ENCODE measurements at regions not wholly inside any gene's neighbourhood (a gene's known extent, or its start where the extent isn't known, plus 50 kb on each side); places are given as distances from the start of the nearest gene placed in this dataset.
"Not testable (repeated sequence)": the region's sequence is repeated elsewhere in the genome, so short reads cannot be mapped to it uniquely, and the experiment has no call there.

- Histone ChIP-seq H3K27ac (no peak overlapping the region), H3K9me3 (no peaks in the 10 kb centered on the region), H3K36me3 (no peaks in the 10 kb centered on the region), H3K27me3 (no peaks in the 10 kb centered on the region), H3K4me1 (no peaks in the 10 kb centered on the region), H3K4me3 (no peak overlapping the region)
- DNase-seq (no peak), ATAC-seq (no peak)
- TF ChIP-seq POLR2A (IDR thresholded peaks at IDR 0.05): no peak
- TF ChIP-seq, protein P1, sequence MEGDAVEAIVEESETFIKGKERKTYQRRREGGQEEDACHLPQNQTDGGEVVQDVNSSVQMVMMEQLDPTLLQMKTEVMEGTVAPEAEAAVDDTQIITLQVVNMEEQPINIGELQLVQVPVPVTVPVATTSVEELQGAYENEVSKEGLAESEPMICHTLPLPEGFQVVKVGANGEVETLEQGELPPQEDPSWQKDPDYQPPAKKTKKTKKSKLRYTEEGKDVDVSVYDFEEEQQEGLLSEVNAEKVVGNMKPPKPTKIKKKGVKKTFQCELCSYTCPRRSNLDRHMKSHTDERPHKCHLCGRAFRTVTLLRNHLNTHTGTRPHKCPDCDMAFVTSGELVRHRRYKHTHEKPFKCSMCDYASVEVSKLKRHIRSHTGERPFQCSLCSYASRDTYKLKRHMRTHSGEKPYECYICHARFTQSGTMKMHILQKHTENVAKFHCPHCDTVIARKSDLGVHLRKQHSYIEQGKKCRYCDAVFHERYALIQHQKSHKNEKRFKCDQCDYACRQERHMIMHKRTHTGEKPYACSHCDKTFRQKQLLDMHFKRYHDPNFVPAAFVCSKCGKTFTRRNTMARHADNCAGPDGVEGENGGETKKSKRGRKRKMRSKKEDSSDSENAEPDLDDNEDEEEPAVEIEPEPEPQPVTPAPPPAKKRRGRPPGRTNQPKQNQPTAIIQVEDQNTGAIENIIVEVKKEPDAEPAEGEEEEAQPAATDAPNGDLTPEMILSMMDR (IDR thresholded peaks at IDR 0.05): no peak
- intact Hi-C loops (cut with DNase I): no loop called here
- WGBS (ENCODE audit: insufficient coverage, low coverage, low lambda C conversion rate, missing lambda C conversion rate): 39% methylated on average over 4 of the region's 4 CpGs
Observed at GRCh38 chr10:35821339-35821911, 179.3 kb upstream of the FZD8 start.

- intact Hi-C loops (cut with DNase I): no loop called here
- 54% methylated on average over 2 of the region's 5 CpGs for WGBS (ENCODE audit: insufficient coverage, low coverage, low lambda C conversion rate, missing lambda C conversion rate)
- no peaks in the 10 kb centered on the region for H3K27me3 ChIP-seq
- H3K27ac ChIP-seq: no peak overlapping the region
- no peak overlapping the region for H3K4me3 ChIP-seq
- no peaks in the 10 kb centered on the region for H3K4me1 ChIP-seq
- no peaks in the 10 kb centered on the region for H3K9me3 ChIP-seq
- ATAC-seq: no peak
- no peak for TF ChIP-seq POLR2A (IDR thresholded peaks at IDR 0.05)
- TF ChIP-seq, protein P1 (IDR thresholded peaks at IDR 0.05): no peak
- H3K36me3 ChIP-seq: no peaks in the 10 kb centered on the region
- DNase-seq: no peak
Observed at GRCh38 chr10:35819736-35820135, 177.6 kb upstream of the FZD8 start.

GRCh38 chr10:35819011-35819410, 176.9 kb upstream of the FZD8 start:
- Histone ChIP-seq H3K9me3 (no peaks in the 10 kb centered on the region), H3K4me1 (no peaks in the 10 kb centered on the region), H3K4me3 (no peak overlapping the region), H3K36me3 (no peaks in the 10 kb centered on the region), H3K27ac (no peak overlapping the region), H3K27me3 (no peaks in the 10 kb centered on the region)
- intact Hi-C loops (cut with DNase I): no loop called here
- no peak for ATAC-seq
- WGBS (ENCODE audit: insufficient coverage, low coverage, low lambda C conversion rate, missing lambda C conversion rate): 70% methylated on average over 3 of the region's 3 CpGs
- TF ChIP-seq POLR2A (IDR thresholded peaks at IDR 0.05): no peak
- TF ChIP-seq, protein P1 (IDR thresholded peaks at IDR 0.05): no peak
- no peak for DNase-seq

GRCh38 chr10:35817109-35817508, 175.0 kb upstream of the FZD8 start:
- H3K27ac ChIP-seq; DNase-seq; H3K4me3 ChIP-seq; ATAC-seq; H3K4me1 ChIP-seq; intact Hi-C loops (cut with DNase I); H3K27me3 ChIP-seq; H3K9me3 ChIP-seq; H3K36me3 ChIP-seq: not testable (repeated sequence)
- WGBS (ENCODE audit: insufficient coverage, low coverage, low lambda C conversion rate, missing lambda C conversion rate): 71% methylated on average over 4 of the region's 5 CpGs

DNA sequence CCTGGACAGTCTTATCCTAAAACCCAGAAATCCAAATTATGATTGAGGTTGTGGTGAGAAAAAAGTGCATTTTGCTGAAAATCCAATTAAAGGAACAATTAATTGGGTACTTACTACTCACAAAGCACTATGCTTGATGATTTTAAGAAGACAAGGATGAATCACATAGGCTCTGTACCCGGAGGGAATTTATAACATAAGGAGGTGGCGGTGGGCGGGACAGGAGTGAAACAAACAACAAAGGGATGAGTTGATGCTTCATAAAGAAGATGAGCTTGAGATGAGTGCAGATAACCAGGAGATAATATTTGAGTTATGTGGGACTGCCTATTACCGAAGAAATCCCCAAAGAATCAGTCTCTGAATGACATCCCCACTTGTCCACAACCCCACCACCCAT, 171.1 kb upstream of the FZD8 start:
- TF ChIP-seq, protein P1 (IDR thresholded peaks at IDR 0.05): no peak
- no peak for TF ChIP-seq POLR2A (IDR thresholded peaks at IDR 0.05)
- no peaks in the 10 kb centered on the region for H3K36me3 ChIP-seq
- no peak for DNase-seq
- WGBS (ENCODE audit: insufficient coverage, low coverage, low lambda C conversion rate, missing lambda C conversion rate): 60% methylated on average over 2 of the region's 4 CpGs
- H3K4me1 ChIP-seq: no peaks in the 10 kb centered on the region
- H3K27ac ChIP-seq: no peak overlapping the region
- H3K4me3 ChIP-seq: no peak overlapping the region
- intact Hi-C loops (cut with DNase I): no loop called here
- H3K27me3 ChIP-seq: no peaks in the 10 kb centered on the region
- ATAC-seq: no peak
- H3K9me3 ChIP-seq: no peaks in the 10 kb centered on the region

Measured in right lobe of liver (tissue), 6 donors.